ENCODE measurements at regions not wholly inside any gene's neighbourhood (a gene's known extent, or its start where the extent isn't known, plus 50 kb on each side); places are given as distances from the start of the nearest gene placed in this dataset.

- intact Hi-C loops (cut with DNase I) = no loop called here
- Histone ChIP-seq H3K36me3 (no peaks in the 10 kb centered on the region), H3K9me3 (no peaks in the 10 kb centered on the region), H3K27me3 (no peaks in the 10 kb centered on the region), H3K4me3 (no peak overlapping the region), H3K4me1 (no peaks in the 10 kb centered on the region), H3K27ac (no peak overlapping the region)
- no peak for DNase-seq
- FAIRE-seq = no peak
- TF ChIP-seq, protein P1, sequence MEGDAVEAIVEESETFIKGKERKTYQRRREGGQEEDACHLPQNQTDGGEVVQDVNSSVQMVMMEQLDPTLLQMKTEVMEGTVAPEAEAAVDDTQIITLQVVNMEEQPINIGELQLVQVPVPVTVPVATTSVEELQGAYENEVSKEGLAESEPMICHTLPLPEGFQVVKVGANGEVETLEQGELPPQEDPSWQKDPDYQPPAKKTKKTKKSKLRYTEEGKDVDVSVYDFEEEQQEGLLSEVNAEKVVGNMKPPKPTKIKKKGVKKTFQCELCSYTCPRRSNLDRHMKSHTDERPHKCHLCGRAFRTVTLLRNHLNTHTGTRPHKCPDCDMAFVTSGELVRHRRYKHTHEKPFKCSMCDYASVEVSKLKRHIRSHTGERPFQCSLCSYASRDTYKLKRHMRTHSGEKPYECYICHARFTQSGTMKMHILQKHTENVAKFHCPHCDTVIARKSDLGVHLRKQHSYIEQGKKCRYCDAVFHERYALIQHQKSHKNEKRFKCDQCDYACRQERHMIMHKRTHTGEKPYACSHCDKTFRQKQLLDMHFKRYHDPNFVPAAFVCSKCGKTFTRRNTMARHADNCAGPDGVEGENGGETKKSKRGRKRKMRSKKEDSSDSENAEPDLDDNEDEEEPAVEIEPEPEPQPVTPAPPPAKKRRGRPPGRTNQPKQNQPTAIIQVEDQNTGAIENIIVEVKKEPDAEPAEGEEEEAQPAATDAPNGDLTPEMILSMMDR (IDR thresholded peaks at IDR 0.05) = no peak
- ATAC-seq = no peak
- WGBS, 2 donors = 86 to 92% methylated on average over 4 of the region's 4 CpGs
These were observed 244.1 kb upstream of the RBBP8 start for GRCh38 chr18:22688877-22689496.

- DNase-seq (no peak), ATAC-seq (peak in 2 of 4 donors; percentile 17 to 54)
- TF ChIP-seq, protein P1 (IDR thresholded peaks at IDR 0.05) = no peak
These were observed 243.4 kb upstream of the RBBP8 start for GRCh38 chr18:22689712-22690111.

GRCh38 chr18:22690556-22690955, 242.6 kb upstream of the RBBP8 start:
- no peaks in the 10 kb centered on the region for H3K27me3 ChIP-seq
- no peaks in the 10 kb centered on the region for H3K36me3 ChIP-seq
- no peaks in the 10 kb centered on the region for H3K9me3 ChIP-seq
- H3K4me1 ChIP-seq = no peaks in the 10 kb centered on the region
- TF ChIP-seq, protein P1 (IDR thresholded peaks at IDR 0.05) = no peak
- no peak overlapping the region for H3K27ac ChIP-seq
- no peak for FAIRE-seq
- DNase-seq = no peak
- intact Hi-C loops (cut with DNase I) = loop anchor here in 1 of 3 donors (10.0 kb wide), 1 partner anchor 86 kb away; no protein-coding TSS in a partner anchor
- ATAC-seq = no peak
- no peak overlapping the region for H3K4me3 ChIP-seq
- 62 to 92% methylated on average over 1 of the region's 1 CpG for WGBS, 2 donors

More at GRCh38 chr18:22689712-22690111, 243.4 kb upstream of the RBBP8 start:
- intact Hi-C loops (cut with DNase I) = loop anchor here in 1 of 3 donors (10.0 kb wide), 1 partner anchor 85 kb away; no protein-coding TSS in a partner anchor
- FAIRE-seq = no peak
- Histone ChIP-seq H3K4me1 (no peaks in the 10 kb centered on the region), H3K9me3 (no peaks in the 10 kb centered on the region), H3K27ac (no peak overlapping the region), H3K36me3 (no peaks in the 10 kb centered on the region), H3K27me3 (no peaks in the 10 kb centered on the region), H3K4me3 (no peak overlapping the region)

GRCh38 chr18:22691946-22692710, 241.0 kb upstream of the RBBP8 start:
- Histone ChIP-seq H3K27me3 (no peaks in the 10 kb centered on the region), H3K4me1 (no peaks in the 10 kb centered on the region), H3K36me3 (no peaks in the 10 kb centered on the region), H3K9me3 (no peaks in the 10 kb centered on the region), H3K4me3 (no peak overlapping the region), H3K27ac (no peak overlapping the region)
- intact Hi-C loops (cut with DNase I) = loop anchor here in 1 of 3 donors (10.0 kb wide), 1 partner anchor 87 kb away; no protein-coding TSS in a partner anchor
- 81 to 87% methylated on average over 2 of the region's 2 CpGs for WGBS, 2 donors
- ATAC-seq (peak in 2 of 4 donors; percentile 38 to 39), FAIRE-seq (no peak), DNase-seq (no peak)
- TF ChIP-seq, protein P1 (IDR thresholded peaks at IDR 0.05) = no peak
